CD4-positive, alpha-beta T cell treated with Interferon gamma for 1 hour (primary cell): ENCODE measurements at regions not wholly inside any gene's neighbourhood (a gene's known extent, or its start where the extent isn't known, plus 50 kb on each side); places are given as distances from the start of the nearest gene placed in this dataset.
"Not testable (repeated sequence)": the region's sequence is repeated elsewhere in the genome, so short reads cannot be mapped to it uniquely, and the experiment has no call there.

ENCODE experiments used
- DNase-seq: peaks from one replicate; pipeline ENCODE4 v3.0.0-alpha.2; 2020

GRCh38 chr22:17318817-17319216 is 50.4 kb upstream of the CECR2 start:
- DNase-seq: no peak

- DNase-seq: no peak
Observed at GRCh38 chr22:17315310-17315709, 54.0 kb upstream of the CECR2 start.

- DNase-seq: no peak
Observed at GRCh38 chr22:17314487-17314886, 54.8 kb upstream of the CECR2 start.

GRCh38 chr22:17313626-17314025 is 55.6 kb upstream of the CECR2 start:
- DNase-seq: no peak

GRCh38 chr22:17307566-17307965 is 61.7 kb upstream of the CECR2 start:
- no peak for DNase-seq

- DNase-seq: no peak
Observed at GRCh38 chr22:17305076-17305475, 64.2 kb upstream of the CECR2 start.

GRCh38 chr22:17303840-17304779 is 65.2 kb upstream of the CECR2 start:
- DNase-seq: peak; percentile 51

GRCh38 chr22:17303441-17303839 is 65.8 kb upstream of the CECR2 start:
- no peak for DNase-seq

- no peak for DNase-seq
Observed at GRCh38 chr22:17302616-17303015, 66.6 kb upstream of the CECR2 start.

- DNase-seq: no peak
Observed at GRCh38 chr22:17300926-17301325, 68.3 kb upstream of the CECR2 start.

- DNase-seq: not testable (repeated sequence)
Observed at GRCh38 chr22:17298805-17299502, 70.3 kb upstream of the CECR2 start.

- DNase-seq: no peak
Observed at GRCh38 chr22:17285656-17286055, 66.4 kb upstream of the ADA2 start.

GRCh38 chr22:17284888-17285287 is 65.7 kb upstream of the ADA2 start:
- no peak for DNase-seq

- DNase-seq: no peak
Observed at GRCh38 chr22:17284466-17284865, 65.2 kb upstream of the ADA2 start.

GRCh38 chr22:17283865-17284264 is 64.6 kb upstream of the ADA2 start:
- DNase-seq: not testable (repeated sequence)

GRCh38 chr22:17283423-17283822 is 64.2 kb upstream of the ADA2 start:
- DNase-seq: no peak

GRCh38 chr22:17281440-17281841 is 62.2 kb upstream of the ADA2 start:
- DNase-seq: peak; percentile 13

GRCh38 chr22:17281026-17281425 is 61.8 kb upstream of the ADA2 start:
- DNase-seq: no peak

GRCh38 chr22:17272511-17272991 is 53.3 kb upstream of the ADA2 start:
- DNase-seq: no peak

- DNase-seq: no peak
Observed at GRCh38 chr22:17271711-17272451, 52.6 kb upstream of the ADA2 start.

GRCh38 chr22:17269607-17270261 is 50.5 kb upstream of the ADA2 start:
- DNase-seq: no peak

GRCh38 chr22:17269224-17269606 is 50.0 kb upstream of the ADA2 start:
- DNase-seq: no peak
